HG03097 (cell line): ENCODE measurements at regions not wholly inside any gene's neighbourhood (a gene's known extent, or its start where the extent isn't known, plus 50 kb on each side); places are given as distances from the start of the nearest gene placed in this dataset.

Source experiments
- ATAC-seq: cut with Tn5 transposase; IDR thresholded peaks from one replicate; pipeline ENCODE4 v1.9.1; 2021; ENCODE audit not compliant: unreplicated experiment, low FRiP score

- ATAC-seq = no peak
These were observed 223.6 kb upstream of the RREB1 start for GRCh38 chr6:6884193-6884627.

DNA sequence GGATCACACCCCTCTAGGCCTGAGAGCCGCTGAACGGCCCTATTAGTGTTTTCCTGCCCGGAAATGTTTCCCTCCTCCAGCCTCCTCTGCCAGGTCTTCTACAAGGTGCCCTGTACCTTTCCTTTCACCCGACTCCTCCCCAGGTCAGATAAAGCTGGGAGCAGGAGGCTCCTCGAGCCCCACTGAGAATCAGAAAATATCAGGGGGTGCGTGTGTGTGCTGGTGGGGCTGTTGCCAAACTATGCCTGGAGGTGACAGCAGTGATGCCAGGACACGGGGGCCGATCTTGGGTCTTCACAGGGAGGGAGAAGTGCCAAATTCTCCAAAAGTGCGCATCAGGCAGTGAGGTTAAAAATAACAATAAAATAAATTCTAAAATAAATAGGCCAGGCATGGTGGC is 222.8 kb upstream of the RREB1 start:
- no peak for ATAC-seq

DNA sequence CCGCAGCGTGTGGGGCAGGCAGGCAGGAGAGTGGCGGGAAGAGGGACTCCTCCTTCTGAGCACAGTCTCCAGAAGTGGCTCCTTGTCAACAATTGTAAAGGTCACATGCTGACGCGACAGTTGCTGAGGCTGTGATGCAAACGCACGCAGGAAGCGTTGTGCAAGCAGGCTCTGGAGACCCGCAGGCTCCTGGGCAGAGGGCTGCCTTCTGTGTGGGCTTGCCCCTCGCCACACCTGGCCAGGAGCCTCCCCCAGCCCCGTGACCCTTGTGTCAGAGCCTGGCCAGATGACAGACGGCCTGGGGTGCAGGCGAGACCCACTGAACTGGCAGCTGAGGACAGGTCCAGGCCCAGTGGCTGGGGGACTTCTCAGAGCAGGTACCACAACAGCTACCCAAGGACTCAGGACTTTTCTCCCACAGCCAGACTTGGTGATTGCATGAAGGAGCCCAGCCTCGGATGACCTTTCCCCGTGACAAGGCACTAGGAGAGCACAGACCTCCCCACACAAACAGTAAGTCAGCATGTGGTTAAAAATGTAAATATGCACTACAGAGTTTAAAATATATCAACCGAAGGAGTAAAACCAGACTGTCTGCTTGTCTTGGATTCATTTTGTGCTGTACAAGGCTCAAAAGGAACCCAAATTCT is 222.1 kb upstream of the RREB1 start:
- no peak for ATAC-seq

- ATAC-seq = no peak
These were observed 221.4 kb upstream of the RREB1 start for GRCh38 chr6:6886171-6886885.

DNA sequence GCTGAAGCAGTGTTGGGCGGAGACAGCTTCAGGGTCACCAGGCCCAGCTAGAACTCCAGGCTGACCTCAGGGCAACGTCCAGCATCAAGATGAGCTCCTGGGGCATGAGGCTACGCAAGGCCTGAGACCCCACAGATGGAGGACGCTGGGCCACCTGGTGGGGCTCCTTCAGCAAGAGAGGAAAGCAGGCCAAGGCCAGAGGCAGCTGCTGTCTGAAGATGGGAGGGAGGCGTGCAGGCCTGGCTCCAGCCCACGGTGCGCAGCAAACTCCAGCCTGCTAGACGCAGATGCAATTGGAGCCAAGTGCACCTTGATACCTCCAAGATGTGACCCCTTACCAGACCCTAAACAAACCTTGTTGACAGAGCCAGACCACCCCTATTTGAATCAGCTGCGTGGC is 220.9 kb upstream of the RREB1 start:
- no peak for ATAC-seq

DNA sequence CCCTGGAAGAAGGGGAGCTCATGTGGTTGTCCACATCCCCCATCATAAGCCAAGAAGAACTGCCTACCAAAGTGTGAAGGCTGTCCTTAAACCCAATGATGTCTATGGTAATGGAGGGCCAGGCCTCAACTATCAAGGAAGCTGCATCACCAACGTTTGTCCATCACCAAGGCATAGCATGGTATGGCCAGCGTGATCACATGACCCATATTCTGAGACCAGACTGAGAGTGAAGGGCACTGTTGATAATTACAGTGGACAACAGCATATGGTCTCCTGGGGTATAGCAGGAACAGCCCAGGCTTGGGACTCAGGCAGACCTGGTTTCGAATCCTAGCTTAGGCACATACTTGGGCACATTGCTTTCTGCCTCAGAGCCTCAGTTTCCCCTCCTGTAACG is 218.2 kb upstream of the RREB1 start:
- no peak for ATAC-seq

DNA sequence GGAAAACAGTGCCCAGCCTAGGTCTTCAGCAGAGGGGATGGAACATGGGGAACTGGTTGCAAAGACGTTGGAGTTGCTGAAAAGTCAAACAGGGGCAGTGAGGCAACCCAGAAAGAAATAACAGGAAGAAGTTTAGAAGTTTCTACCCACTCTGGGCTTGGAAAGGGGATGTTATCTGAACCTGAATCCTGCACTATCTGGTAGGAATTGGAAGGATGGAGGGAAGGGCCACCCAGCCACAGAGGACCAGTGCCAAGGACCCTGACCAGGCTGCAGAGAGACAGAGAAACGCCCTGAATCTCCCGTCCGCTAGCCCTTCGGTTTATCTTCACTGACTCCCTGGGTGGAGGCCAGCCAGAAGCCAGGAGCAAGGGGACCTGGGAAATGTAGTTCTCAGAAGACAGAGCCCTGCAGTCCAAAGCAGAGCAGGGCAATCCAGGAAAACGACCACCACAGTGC is 217.3 kb upstream of the RREB1 start:
- ATAC-seq = no peak

DNA sequence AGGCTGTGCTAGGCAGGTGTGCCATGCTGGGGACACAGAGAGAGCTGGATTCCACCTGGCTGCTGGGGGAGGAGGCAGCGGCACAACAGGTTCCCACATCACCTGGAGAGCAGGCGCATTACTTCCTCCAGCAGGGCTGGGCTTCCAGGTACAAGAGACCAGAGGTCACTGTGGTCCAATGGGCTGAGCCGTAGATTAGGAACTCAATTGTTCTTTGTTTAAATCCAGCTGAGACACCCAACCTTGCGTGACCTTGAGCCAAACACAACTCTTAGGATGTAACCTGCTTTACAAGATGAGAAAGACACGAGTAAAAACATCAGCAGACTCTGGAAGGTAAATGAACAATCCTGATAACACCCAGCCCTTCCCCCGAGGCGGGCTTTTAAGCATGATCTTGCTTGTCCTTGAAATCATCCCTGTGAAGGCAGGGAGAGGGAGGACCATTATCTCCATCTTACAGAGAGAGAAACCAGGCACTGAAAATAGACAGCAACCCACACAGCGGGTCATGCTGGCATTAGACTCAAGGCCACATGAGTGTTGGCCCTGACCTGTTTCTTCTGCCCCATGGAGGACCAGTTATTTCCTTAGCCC is 216.5 kb upstream of the RREB1 start:
- ATAC-seq = no peak

- ATAC-seq = no peak
These were observed 215.8 kb upstream of the RREB1 start for GRCh38 chr6:6891949-6892461.

- ATAC-seq = no peak
These were observed 214.8 kb upstream of the RREB1 start for GRCh38 chr6:6892744-6893583.

GRCh38 chr6:6893701-6894100 is 214.1 kb upstream of the RREB1 start:
- no peak for ATAC-seq

DNA sequence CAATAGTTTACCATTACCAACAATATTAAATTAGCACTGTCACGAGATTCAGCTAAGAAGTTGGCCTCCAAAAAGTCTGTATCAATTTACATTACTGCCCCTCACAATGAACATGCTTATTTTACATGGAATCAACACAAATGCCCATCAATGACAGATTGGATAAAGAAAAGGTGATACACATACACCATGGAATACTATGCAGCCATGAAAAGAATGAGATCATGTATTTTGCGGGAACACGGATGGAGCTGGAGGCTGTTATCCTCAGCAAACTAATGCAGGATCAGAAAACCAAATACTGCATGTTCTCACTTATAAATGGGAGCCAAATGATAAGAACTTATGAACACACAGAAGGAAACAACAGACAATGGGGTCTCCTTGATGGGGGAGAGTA is 211.8 kb upstream of the RREB1 start:
- no peak for ATAC-seq

GRCh38 chr6:6897140-6897539 is 210.6 kb upstream of the RREB1 start:
- ATAC-seq = no peak

- no peak for ATAC-seq
These were observed 207.1 kb upstream of the RREB1 start for GRCh38 chr6:6900569-6901204.

GRCh38 chr6:6901205-6901719 is 206.5 kb upstream of the RREB1 start:
- no peak for ATAC-seq

DNA sequence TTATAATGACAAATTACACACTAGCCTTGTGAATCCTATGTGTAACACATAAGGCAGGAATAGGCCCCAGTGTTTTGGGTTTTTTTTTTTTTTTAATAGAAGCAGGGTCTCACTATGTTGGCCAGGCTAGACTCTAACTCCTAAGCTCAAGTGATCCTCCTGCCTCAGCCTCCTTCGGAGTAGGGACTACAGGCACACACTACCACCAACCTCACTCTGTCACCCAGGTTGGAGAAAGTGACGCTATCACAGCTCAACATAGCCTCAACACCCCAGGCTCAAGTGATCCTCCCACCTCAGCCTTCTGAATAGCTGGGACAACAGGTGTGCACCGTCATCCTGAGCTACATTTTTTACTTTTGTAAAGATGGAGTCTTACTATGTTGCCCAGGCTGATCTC is 205.8 kb upstream of the RREB1 start:
- no peak for ATAC-seq

GRCh38 chr6:6905961-6906518 is 201.7 kb upstream of the RREB1 start:
- ATAC-seq = no peak

- ATAC-seq = no peak
These were observed 201.1 kb upstream of the RREB1 start for GRCh38 chr6:6906570-6907213.

GRCh38 chr6:6907286-6907685 is 200.5 kb upstream of the RREB1 start:
- ATAC-seq = no peak
